ENCODE measurements at regions not wholly inside any gene's neighbourhood (a gene's known extent, or its start where the extent isn't known, plus 50 kb on each side); places are given as distances from the start of the nearest gene placed in this dataset.

DNA sequence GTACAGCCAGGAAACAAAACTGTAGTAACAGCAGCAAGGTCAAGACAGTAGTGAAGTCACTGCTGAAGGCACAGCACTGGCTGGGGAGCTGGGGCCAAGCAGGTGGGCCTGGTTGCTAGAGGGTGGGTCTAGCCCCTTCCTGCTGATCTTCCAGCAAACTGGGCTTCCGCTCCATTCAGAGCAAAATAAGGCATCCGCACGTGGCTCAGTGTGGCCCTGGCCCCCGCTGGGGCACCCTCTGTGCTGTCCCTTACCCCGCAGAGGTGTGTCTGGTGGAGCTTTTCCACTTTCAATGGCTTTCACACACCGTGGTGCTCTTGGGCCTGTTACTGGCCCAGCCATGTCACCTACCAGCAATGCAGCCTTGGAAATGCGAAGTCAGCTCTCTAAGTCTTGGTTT is 162.4 kb upstream of the B3GAT1 start:
- H3K4me2 ChIP-seq (ENCODE audit: low read depth, low read length), result no peak overlapping the region
- peaks cover 5 to 32% of the 10 kb centered on the region in 2 experiments; a peak in 4 of 5 replicates for H3K27me3 ChIP-seq (ENCODE audit: control insufficient read depth in 1 of 2, insufficient read depth in 2 of 2, low read length in 2 of 2)
- ChIA-PET CTCF (ENCODE audit: low intra/inter-chr PET ratio, low total read pairs) (no interaction called here), POLR2A (no interaction called here)
- H3K4me3 ChIP-seq (replicated peaks in 1 of 3; ENCODE audit: insufficient read depth in 1 of 3, low read depth in 2 of 3, low read length in 3 of 3), result no peak overlapping the region
- H3K4me1 ChIP-seq (ENCODE audit: insufficient read depth, low read length), result no peaks in the 10 kb centered on the region
- FAIRE-seq (no peak), DNase-seq (ENCODE audit: low spot score) (no peak), ATAC-seq (no peak)
- BruUV-seq (replicated peaks), result no TSS peak
- no peak overlapping the region for H2AFZ ChIP-seq (ENCODE audit: low read length)
- whole genome bisulfite sequencing (ENCODE audit: low lambda C conversion rate), result 39% methylated on average over 3 of the region's 7 CpGs
- H3K36me3 ChIP-seq (replicated peaks in 1 of 2; ENCODE audit: control insufficient read depth in 1 of 2, insufficient read depth in 2 of 2, low read length in 2 of 2), result no peaks in the 10 kb centered on the region
- H3K27ac ChIP-seq (ENCODE audit: extremely low read length, insufficient read depth, low read length), result no peak overlapping the region
- H3K79me2 ChIP-seq (ENCODE audit: insufficient read depth, low read length), result no peaks in the 10 kb centered on the region
- H4K20me1 ChIP-seq (ENCODE audit: insufficient read depth, low read length), result 0 out of 2 replicates have a peak, but pooled peaks cover 3% of the 10 kb centered on the region
- intact Hi-C loops (cut with micrococcal nuclease; ENCODE audit: unreplicated experiment), result no loop called here
- no peak overlapping the region for H3K9ac ChIP-seq (ENCODE audit: insufficient read depth, low read depth, low read length)
- in situ Hi-C loops (cut with HindIII; ENCODE audit: extremely low pct_ligation_motif_present, low pct_unique_long_range_greater_than_20kb), result loop anchor here (10.0 kb wide), 1 partner anchor 210 kb away; no protein-coding TSS in a partner anchor
- TF ChIP-seq, protein P1, sequence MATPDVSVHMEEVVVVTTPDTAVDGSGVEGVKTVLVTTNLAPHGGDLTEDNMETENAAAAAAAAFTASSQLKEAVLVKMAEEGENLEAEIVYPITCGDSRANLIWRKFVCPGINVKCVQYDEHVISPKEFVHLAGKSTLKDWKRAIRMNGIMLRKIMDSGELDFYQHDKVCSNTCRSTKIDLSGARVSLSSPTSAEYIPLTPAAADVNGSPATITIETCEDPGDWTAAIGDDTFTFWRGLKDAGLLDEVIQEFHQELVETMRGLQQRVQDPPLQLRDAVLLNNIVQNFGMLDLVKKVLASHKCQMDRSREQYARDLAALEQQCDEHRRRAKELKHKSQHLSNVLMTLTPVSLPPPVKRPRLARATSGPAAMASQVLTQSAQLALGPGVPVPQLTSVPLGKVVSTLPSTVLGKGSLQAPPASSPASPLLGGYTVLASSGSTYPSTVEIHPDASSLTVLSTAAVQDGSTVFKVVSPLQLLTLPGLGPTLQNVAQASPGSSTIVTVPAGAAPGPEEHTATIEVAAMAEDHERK (CRISPR knock-in tag; IDR thresholded peaks at IDR 0.05; ENCODE audit: low read depth), result no peak
- TF ChIP-seq, protein P2, sequence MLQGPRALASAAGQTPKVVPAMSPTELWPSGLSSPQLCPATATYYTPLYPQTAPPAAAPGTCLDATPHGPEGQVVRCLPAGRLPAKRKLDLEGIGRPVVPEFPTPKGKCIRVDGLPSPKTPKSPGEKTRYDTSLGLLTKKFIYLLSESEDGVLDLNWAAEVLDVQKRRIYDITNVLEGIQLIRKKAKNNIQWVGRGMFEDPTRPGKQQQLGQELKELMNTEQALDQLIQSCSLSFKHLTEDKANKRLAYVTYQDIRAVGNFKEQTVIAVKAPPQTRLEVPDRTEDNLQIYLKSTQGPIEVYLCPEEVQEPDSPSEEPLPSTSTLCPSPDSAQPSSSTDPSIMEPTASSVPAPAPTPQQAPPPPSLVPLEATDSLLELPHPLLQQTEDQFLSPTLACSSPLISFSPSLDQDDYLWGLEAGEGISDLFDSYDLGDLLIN (CRISPR knock-in tag; IDR thresholded peaks at IDR 0.05; ENCODE audit: borderline replicate concordance), result no peak
- TF ChIP-seq CCDC6 (CRISPR knock-in tag; IDR thresholded peaks at IDR 0.05) (no peak), CENPX (CRISPR knock-in tag; IDR thresholded peaks at IDR 0.05) (no peak), ZNF816 (CRISPR knock-in tag; IDR thresholded peaks at IDR 0.05; ENCODE audit: borderline replicate concordance) (no peak), IKZF4 (CRISPR knock-in tag; IDR thresholded peaks at IDR 0.05; ENCODE audit: borderline replicate concordance, low read depth, not compliant biosample characterization) (no peak), MTF1 (CRISPR knock-in tag; IDR thresholded peaks at IDR 0.05) (no peak), ZFP82 (CRISPR knock-in tag; IDR thresholded peaks at IDR 0.05; ENCODE audit: borderline replicate concordance) (no peak), SALL2 (CRISPR knock-in tag; IDR thresholded peaks at IDR 0.05) (no peak), ZNF282 (IDR thresholded peaks at IDR 0.05; ENCODE audit: partially characterized antibody) (no peak), FIP1L1 (IDR thresholded peaks at IDR 0.05; ENCODE audit: borderline replicate concordance, insufficient read depth, low read depth, low read length) (no peak), ZNF275 (CRISPR knock-in tag; IDR thresholded peaks at IDR 0.05; ENCODE audit: borderline replicate concordance) (no peak), ESRRA (CRISPR knock-in tag; IDR thresholded peaks at IDR 0.05; ENCODE audit: low read depth) (no peak), TEAD3 (CRISPR knock-in tag; optimal IDR thresholded peaks at IDR 0.05; ENCODE audit: borderline replicate concordance) (no peak), ELF1 (CRISPR knock-in tag; IDR thresholded peaks at IDR 0.05) (no peak)
- TF ChIP-seq, protein P3, sequence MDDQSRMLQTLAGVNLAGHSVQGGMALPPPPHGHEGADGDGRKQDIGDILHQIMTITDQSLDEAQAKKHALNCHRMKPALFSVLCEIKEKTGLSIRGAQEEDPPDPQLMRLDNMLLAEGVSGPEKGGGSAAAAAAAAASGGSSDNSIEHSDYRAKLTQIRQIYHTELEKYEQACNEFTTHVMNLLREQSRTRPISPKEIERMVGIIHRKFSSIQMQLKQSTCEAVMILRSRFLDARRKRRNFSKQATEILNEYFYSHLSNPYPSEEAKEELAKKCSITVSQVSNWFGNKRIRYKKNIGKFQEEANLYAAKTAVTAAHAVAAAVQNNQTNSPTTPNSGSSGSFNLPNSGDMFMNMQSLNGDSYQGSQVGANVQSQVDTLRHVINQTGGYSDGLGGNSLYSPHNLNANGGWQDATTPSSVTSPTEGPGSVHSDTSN (CRISPR knock-in tag; IDR thresholded peaks at IDR 0.05; ENCODE audit: borderline replicate concordance), result no peak
- TF ChIP-seq, protein P4, sequence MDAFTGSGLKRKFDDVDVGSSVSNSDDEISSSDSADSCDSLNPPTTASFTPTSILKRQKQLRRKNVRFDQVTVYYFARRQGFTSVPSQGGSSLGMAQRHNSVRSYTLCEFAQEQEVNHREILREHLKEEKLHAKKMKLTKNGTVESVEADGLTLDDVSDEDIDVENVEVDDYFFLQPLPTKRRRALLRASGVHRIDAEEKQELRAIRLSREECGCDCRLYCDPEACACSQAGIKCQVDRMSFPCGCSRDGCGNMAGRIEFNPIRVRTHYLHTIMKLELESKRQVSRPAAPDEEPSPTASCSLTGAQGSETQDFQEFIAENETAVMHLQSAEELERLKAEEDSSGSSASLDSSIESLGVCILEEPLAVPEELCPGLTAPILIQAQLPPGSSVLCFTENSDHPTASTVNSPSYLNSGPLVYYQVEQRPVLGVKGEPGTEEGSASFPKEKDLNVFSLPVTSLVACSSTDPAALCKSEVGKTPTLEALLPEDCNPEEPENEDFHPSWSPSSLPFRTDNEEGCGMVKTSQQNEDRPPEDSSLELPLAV (CRISPR knock-in tag; conservative IDR thresholded peaks at IDR 0.05; ENCODE audit: low read depth), result no peak
- H3K9me3 ChIP-seq (ENCODE audit: low read length), result no peaks in the 10 kb centered on the region
